ENCODE measurements at regions not wholly inside any gene's neighbourhood (a gene's known extent, or its start where the extent isn't known, plus 50 kb on each side); places are given as distances from the start of the nearest gene placed in this dataset.

DNA sequence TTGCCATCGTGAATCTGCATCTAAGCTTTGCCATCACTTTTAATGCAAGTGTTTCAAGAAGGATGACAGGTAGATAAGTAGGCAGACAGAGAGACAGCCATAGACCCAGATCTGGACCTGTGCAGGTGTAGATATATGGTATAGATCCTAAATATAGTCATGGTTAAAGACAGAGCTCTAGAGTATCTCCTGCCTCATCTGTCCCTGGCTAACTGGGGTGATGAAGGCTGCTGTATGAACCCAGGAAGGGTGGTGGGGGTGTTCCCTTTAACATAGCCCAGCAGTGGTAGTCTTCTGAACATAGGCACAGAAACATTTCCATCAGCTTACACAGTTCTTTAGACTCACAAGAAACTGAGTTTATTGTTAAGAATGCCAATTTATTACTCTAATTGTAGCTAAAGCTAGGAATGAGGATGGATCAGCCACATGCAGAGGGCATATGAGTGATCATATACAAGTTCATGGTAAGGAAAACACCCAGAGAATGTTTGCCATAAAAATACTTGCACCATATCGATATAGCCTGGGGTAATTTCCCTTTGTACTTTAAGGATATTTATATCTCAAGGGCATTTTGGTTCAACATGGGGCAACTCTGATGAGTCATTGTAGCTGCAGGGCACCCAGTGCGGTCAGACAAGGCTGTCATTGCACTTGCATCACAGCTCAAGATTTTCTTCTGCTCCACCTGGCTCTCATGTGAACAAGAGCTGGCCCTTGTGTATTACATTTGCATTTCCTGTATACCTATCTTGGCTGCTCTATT, 587.2 kb downstream of the EPM2A start:
- ChIA-PET CTCF (no interaction called here), POLR2A (no interaction called here)
- TF ChIP-seq, protein P1, sequence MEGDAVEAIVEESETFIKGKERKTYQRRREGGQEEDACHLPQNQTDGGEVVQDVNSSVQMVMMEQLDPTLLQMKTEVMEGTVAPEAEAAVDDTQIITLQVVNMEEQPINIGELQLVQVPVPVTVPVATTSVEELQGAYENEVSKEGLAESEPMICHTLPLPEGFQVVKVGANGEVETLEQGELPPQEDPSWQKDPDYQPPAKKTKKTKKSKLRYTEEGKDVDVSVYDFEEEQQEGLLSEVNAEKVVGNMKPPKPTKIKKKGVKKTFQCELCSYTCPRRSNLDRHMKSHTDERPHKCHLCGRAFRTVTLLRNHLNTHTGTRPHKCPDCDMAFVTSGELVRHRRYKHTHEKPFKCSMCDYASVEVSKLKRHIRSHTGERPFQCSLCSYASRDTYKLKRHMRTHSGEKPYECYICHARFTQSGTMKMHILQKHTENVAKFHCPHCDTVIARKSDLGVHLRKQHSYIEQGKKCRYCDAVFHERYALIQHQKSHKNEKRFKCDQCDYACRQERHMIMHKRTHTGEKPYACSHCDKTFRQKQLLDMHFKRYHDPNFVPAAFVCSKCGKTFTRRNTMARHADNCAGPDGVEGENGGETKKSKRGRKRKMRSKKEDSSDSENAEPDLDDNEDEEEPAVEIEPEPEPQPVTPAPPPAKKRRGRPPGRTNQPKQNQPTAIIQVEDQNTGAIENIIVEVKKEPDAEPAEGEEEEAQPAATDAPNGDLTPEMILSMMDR (IDR thresholded peaks at IDR 0.05) = no peak
- H3K4me1 Mint-ChIP-seq = no peaks in the 10 kb centered on the region
- no peak for DNase-seq
- no peak overlapping the region for H3K27ac Mint-ChIP-seq
- no peak overlapping the region for H3K4me3 Mint-ChIP-seq
- no peaks in the 10 kb centered on the region for H3K36me3 Mint-ChIP-seq (ENCODE audit: low read depth)
- peaks cover 4% of the 10 kb centered on the region for H3K27me3 Mint-ChIP-seq
- intact Hi-C loops (cut with micrococcal nuclease) = no loop called here
- H3K9me3 Mint-ChIP-seq = no peaks in the 10 kb centered on the region
- ATAC-seq (ENCODE audit: low read depth) = no peak

DNA sequence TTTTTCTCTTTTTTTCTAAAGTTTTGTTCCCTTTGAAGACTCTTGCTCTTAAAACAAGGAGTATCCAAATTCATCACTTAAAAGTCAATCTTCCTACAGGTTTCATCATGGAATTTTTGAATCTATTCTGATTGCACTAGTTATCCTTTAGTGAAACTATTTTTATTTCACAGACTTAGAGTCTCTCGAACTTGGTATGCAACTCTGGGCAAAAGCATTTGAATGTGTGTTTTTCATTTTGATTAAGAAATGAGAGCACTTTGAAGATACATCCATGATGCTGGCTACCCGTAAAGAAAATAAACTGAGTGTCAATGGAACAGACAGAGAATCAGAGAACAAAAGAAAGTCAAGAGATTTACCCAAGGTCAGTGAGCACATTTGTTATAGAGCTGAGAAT, 586.5 kb downstream of the EPM2A start:
- H3K27me3 Mint-ChIP-seq = peaks cover 4% of the 10 kb centered on the region
- POLR2A ChIA-PET = no interaction called here
- CTCF ChIA-PET = no interaction called here
- intact Hi-C loops (cut with micrococcal nuclease) = no loop called here
- DNase-seq (no peak), ATAC-seq (ENCODE audit: low read depth) (no peak)
- TF ChIP-seq, protein P1 (IDR thresholded peaks at IDR 0.05) = no peak
- no peaks in the 10 kb centered on the region for H3K9me3 Mint-ChIP-seq
- no peak overlapping the region for H3K4me3 Mint-ChIP-seq
- no peak overlapping the region for H3K27ac Mint-ChIP-seq
- no peaks in the 10 kb centered on the region for H3K36me3 Mint-ChIP-seq (ENCODE audit: low read depth)
- no peaks in the 10 kb centered on the region for H3K4me1 Mint-ChIP-seq

DNA sequence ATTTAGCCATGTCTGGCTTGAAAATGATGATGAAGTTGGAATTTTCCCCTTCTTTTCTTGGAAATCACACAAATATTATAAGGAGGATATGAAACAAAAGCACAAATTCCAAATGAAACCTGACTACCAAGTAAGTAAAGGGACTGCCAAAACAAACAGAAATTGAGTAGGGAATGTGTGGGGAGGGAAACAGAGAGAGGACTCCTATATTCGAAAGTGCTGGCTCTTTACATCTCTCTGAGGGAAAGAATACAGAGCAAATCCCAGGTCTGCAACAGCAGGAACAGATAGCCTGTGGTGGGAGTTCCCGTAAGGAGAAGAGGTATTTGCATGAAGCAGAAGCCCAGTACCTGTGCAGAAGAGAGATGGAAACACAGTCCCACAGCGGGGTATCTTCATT, 583.7 kb downstream of the EPM2A start:
- H3K27me3 Mint-ChIP-seq = peaks cover 2% of the 10 kb centered on the region
- no peak overlapping the region for H3K4me3 Mint-ChIP-seq
- CTCF ChIA-PET = no interaction called here
- TF ChIP-seq, protein P1 (IDR thresholded peaks at IDR 0.05) = no peak
- no peaks in the 10 kb centered on the region for H3K9me3 Mint-ChIP-seq
- ATAC-seq (ENCODE audit: low read depth) (no peak), DNase-seq (no peak)
- POLR2A ChIA-PET = no interaction called here
- no peak overlapping the region for H3K27ac Mint-ChIP-seq
- no peaks in the 10 kb centered on the region for H3K4me1 Mint-ChIP-seq
- H3K36me3 Mint-ChIP-seq (ENCODE audit: low read depth) = no peaks in the 10 kb centered on the region
- intact Hi-C loops (cut with micrococcal nuclease) = no loop called here

DNA sequence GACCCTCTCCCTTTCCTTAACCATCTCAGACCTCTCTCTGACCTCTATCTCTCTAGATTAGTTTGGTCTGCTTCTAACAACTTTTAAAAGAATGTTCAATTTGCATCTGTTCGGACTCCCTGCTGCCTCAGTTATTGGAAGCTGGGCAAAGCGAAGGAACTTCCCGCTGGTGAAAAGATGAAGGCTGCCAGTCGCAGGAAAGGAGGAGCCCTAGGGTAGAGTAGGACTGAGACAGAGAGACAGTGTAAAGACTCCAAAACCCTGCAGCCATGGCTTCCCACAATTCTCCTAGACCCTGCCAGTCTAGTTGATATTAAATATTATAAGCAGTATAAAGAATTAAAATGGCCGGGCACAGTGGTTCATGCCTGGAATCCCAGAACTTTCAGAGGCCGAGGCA, 581.8 kb downstream of the EPM2A start:
- H3K27ac Mint-ChIP-seq = no peak overlapping the region
- TF ChIP-seq, protein P1 (IDR thresholded peaks at IDR 0.05) = no peak
- ChIA-PET CTCF (no interaction called here), POLR2A (no interaction called here)
- no peaks in the 10 kb centered on the region for H3K4me1 Mint-ChIP-seq
- H3K4me3 Mint-ChIP-seq = no peak overlapping the region
- intact Hi-C loops (cut with micrococcal nuclease) = no loop called here
- H3K9me3 Mint-ChIP-seq = peaks cover 2% of the 10 kb centered on the region
- DNase-seq (no peak), ATAC-seq (ENCODE audit: low read depth) (no peak)
- H3K27me3 Mint-ChIP-seq = peaks cover 2% of the 10 kb centered on the region
- H3K36me3 Mint-ChIP-seq (ENCODE audit: low read depth) = no peaks in the 10 kb centered on the region

DNA sequence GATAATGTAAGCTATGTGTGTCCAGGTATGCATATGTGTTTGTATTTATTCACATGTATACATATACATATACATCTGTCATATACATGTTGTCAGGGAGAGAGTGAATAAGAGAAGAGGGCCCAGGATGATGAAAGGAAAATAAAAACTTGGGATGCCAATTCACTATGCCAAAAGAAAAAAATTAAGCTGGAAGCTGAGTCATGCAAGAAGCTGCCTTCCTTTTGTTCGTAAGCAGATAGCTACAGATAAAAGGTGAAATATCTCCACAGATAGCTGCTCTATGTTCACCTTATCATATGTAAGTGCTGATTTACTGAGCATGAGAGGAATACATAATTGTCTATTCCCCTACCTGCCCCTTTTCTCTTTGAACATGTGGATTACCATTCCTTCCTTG, 579.9 kb downstream of the EPM2A start:
- POLR2A ChIA-PET = no interaction called here

More for the DNA sequence above, 579.9 kb downstream of the EPM2A start:
- no peaks in the 10 kb centered on the region for H3K4me1 Mint-ChIP-seq
- peaks cover 10% of the 10 kb centered on the region for H3K9me3 Mint-ChIP-seq
- intact Hi-C loops (cut with micrococcal nuclease) = no loop called here
- TF ChIP-seq, protein P1 (IDR thresholded peaks at IDR 0.05) = no peak
- DNase-seq (no peak), ATAC-seq (ENCODE audit: low read depth) (no peak)
- no peaks in the 10 kb centered on the region for H3K36me3 Mint-ChIP-seq (ENCODE audit: low read depth)
- H3K27me3 Mint-ChIP-seq = no peaks in the 10 kb centered on the region
- CTCF ChIA-PET = interaction anchor here (0.6 kb wide), 1 partner anchor 115 kb away, joined by 4 read pairs; no protein-coding TSS in a partner anchor
- H3K4me3 Mint-ChIP-seq = no peak overlapping the region
- no peak overlapping the region for H3K27ac Mint-ChIP-seq
